CD4-positive, alpha-beta T cell (primary cell): ENCODE measurements at regions not wholly inside any gene's neighbourhood (a gene's known extent, or its start where the extent isn't known, plus 50 kb on each side); places are given as distances from the start of the nearest gene placed in this dataset.

Experiments
- ATAC-seq: fragments of 200-7000 bp; cut with Tn5 transposase; one replicate; pipeline ENCODE4 v1.10.0; 2022; ENCODE audit warnings: mild to moderate bottlenecking; ENCODE audit not compliant: poor library complexity
- CTCF ChIA-PET: fragments of 350-600 bp; sonication (Branson Sonifier 250); formaldehyde crosslinking; loops from one replicate; lab custom pipeline; 2021; ENCODE audit warnings: antibody characterized with exemption, inconsistent platforms; lab: Charles Lee
- POLR2A ChIA-PET: fragments of 350-600 bp; sonication (Branson Sonifier 250); formaldehyde crosslinking; loops from one replicate; lab custom pipeline; 2021; ENCODE audit warnings: antibody characterized with exemption, inconsistent platforms; lab: Charles Lee
- DNase-seq, 14 experiments: peaks; one replicate each; pipeline ENCODE4 v3.0.0-alpha.2; 2013 to 2020; ENCODE audit warnings: mixed read lengths in 2 of 14
- H3K27ac ChIP-seq, 2 donors: one replicate each; pipeline versions ENCODE4 v1.5.1 to v1.7.0; 2013; ENCODE audit warnings: low read length in 2 of 2, low read depth in 1 of 2, mild to moderate bottlenecking in 1 of 2
- H3K27me3 ChIP-seq, 2 experiments: 1 replicate in 1 of 2; 2 replicates in 1 of 2; pipeline versions ENCODE4 v1.6.1 to v1.7.0; 2013; ENCODE audit warnings: low read length in 2 of 2, control low read depth in 1 of 2, mild to moderate bottlenecking in 1 of 2, moderate library complexity in 1 of 2; ENCODE audit not compliant: insufficient read depth in 2 of 2, control insufficient read depth in 1 of 2
- H3K36me3 ChIP-seq: one replicate; pipeline ENCODE4 v1.6.1; 2013; ENCODE audit warnings: low read length, control low read depth; ENCODE audit not compliant: insufficient read depth
- H3K4me1 ChIP-seq: one replicate; pipeline ENCODE4 v1.6.1; 2013; ENCODE audit warnings: low read length, control low read depth; ENCODE audit not compliant: insufficient read depth
- H3K4me3 ChIP-seq: one replicate; pipeline ENCODE4 v1.5.1; 2013; ENCODE audit warnings: mild to moderate bottlenecking, low read length, moderate library complexity
- H3K9me3 ChIP-seq, 2 experiments: 1 replicate in 1 of 2; 2 replicates in 1 of 2; pipeline versions ENCODE4 v1.6.1 to v1.7.0; 2013; ENCODE audit warnings: low read length in 2 of 2, mild to moderate bottlenecking in 2 of 2, control low read depth in 1 of 2, moderate library complexity in 1 of 2; ENCODE audit not compliant: control insufficient read depth in 1 of 2, insufficient read depth in 1 of 2
- H3K27ac Mint-ChIP-seq: one replicate; pipeline ENCODE4 v1.8.0; 2020; ENCODE audit warnings: mixed read lengths
- H3K27me3 Mint-ChIP-seq: one replicate; pipeline ENCODE4 v1.8.0; 2021; ENCODE audit warnings: mixed read lengths
- H3K36me3 Mint-ChIP-seq: one replicate; pipeline ENCODE4 v1.8.0; 2021; ENCODE audit warnings: low read depth, mixed read lengths
- H3K4me1 Mint-ChIP-seq: one replicate; pipeline ENCODE4 v1.8.0; 2021; ENCODE audit warnings: low read depth, mixed read lengths
- H3K4me3 Mint-ChIP-seq: one replicate; pipeline ENCODE4 v1.8.0; 2020; ENCODE audit warnings: mild to moderate bottlenecking, mixed read lengths
- H3K9me3 Mint-ChIP-seq: one replicate; pipeline ENCODE4 v1.8.0; 2020; ENCODE audit warnings: mixed read lengths
- intact Hi-C, 2 experiments: fragments of 100-400 bp; cut with DNase I in 1 of 2; cut with micrococcal nuclease in 1 of 2; formaldehyde crosslinking; loops; one replicate each; pipeline versions ENCODE4 v1.15.1 to v1.9.0; 2023 to 2025; cut with DNase I, micrococcal nuclease
- TF ChIP-seq, protein P1 (sequence below): fragments of 200-600 bp; IDR thresholded peaks from one replicate; pipeline ENCODE4 v1.8.0; 2022; ENCODE audit warnings: antibody characterized with exemption, mild to moderate bottlenecking

DNA sequence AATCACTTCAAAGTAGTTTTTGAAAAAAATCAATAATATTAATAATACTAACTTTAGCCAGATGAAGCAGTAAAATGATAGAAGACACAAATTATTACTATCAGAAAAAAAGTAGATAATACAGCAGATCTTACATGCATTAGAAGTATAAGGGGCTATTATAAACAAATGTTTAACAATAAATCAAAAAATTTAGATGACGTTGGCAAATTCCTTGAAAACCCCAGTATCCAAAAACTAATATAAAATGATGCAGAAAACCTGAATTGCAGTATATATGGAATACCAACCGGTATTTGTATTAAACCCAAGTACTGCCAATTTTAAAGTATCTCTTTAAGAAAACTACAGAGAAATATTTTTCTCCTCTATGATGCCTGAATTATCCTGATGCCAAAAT is 573.3 kb upstream of the CTNND2 start:
- no peak overlapping the region for H3K4me3 Mint-ChIP-seq
- ChIA-PET POLR2A (no interaction called here), CTCF (no interaction called here)
- H3K27ac Mint-ChIP-seq, result no peak overlapping the region
- DNase-seq (no peak), ATAC-seq (no peak)
- no peaks in the 10 kb centered on the region for H3K27me3 Mint-ChIP-seq
- H3K4me1 ChIP-seq, result no peaks in the 10 kb centered on the region
- H3K4me1 Mint-ChIP-seq, result no peaks in the 10 kb centered on the region
- no peaks in the 10 kb centered on the region for H3K36me3 ChIP-seq
- H3K27me3 ChIP-seq, result no peaks in the 10 kb centered on the region
- intact Hi-C loops, result no loop called here
- peaks cover 9% of the 10 kb centered on the region for H3K9me3 Mint-ChIP-seq
- no peak overlapping the region for H3K4me3 ChIP-seq
- H3K27ac ChIP-seq, result no peak overlapping the region
- peaks cover 0 to 3% of the 10 kb centered on the region in 2 experiments for H3K9me3 ChIP-seq
- TF ChIP-seq, protein P1, sequence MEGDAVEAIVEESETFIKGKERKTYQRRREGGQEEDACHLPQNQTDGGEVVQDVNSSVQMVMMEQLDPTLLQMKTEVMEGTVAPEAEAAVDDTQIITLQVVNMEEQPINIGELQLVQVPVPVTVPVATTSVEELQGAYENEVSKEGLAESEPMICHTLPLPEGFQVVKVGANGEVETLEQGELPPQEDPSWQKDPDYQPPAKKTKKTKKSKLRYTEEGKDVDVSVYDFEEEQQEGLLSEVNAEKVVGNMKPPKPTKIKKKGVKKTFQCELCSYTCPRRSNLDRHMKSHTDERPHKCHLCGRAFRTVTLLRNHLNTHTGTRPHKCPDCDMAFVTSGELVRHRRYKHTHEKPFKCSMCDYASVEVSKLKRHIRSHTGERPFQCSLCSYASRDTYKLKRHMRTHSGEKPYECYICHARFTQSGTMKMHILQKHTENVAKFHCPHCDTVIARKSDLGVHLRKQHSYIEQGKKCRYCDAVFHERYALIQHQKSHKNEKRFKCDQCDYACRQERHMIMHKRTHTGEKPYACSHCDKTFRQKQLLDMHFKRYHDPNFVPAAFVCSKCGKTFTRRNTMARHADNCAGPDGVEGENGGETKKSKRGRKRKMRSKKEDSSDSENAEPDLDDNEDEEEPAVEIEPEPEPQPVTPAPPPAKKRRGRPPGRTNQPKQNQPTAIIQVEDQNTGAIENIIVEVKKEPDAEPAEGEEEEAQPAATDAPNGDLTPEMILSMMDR, result no peak
- no peaks in the 10 kb centered on the region for H3K36me3 Mint-ChIP-seq

DNA sequence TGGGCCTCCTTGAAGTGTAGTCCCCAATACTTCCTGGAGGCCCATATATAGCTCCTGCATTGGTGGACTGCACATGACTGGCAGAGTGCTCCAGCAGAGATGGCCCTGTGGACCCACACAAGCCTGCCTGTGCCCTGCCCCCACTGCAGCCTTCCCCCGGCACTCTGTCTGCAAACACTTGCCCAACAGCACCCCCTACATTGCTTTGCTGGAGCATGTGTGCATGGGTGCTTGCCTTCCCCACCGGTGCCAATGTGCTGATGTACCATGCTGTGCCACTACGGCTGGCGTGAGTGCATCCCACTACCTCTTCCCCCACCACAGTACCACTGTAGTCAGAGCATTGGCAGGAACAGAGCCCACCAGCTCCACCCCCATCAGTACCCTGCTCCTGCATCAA is 563.6 kb upstream of the CTNND2 start:
- no peaks in the 10 kb centered on the region for H3K4me1 ChIP-seq
- Mint-ChIP-seq H3K27me3 (no peaks in the 10 kb centered on the region), H3K27ac (no peak overlapping the region), H3K36me3 (no peaks in the 10 kb centered on the region), H3K4me1 (no peaks in the 10 kb centered on the region), H3K4me3 (no peak overlapping the region), H3K9me3 (peaks cover 15% of the 10 kb centered on the region)
- ATAC-seq, result no peak
- peaks cover 0 to 11% of the 10 kb centered on the region in 2 experiments for H3K9me3 ChIP-seq
- no peaks in the 10 kb centered on the region for H3K36me3 ChIP-seq
- POLR2A ChIA-PET, result no interaction called here
- CTCF ChIA-PET, result no interaction called here
- intact Hi-C loops, result no loop called here
- no peaks in the 10 kb centered on the region for H3K27me3 ChIP-seq
- DNase-seq, result no peak
- no peak overlapping the region for H3K27ac ChIP-seq
- H3K4me3 ChIP-seq, result no peak overlapping the region
- TF ChIP-seq, protein P1, result no peak

DNA sequence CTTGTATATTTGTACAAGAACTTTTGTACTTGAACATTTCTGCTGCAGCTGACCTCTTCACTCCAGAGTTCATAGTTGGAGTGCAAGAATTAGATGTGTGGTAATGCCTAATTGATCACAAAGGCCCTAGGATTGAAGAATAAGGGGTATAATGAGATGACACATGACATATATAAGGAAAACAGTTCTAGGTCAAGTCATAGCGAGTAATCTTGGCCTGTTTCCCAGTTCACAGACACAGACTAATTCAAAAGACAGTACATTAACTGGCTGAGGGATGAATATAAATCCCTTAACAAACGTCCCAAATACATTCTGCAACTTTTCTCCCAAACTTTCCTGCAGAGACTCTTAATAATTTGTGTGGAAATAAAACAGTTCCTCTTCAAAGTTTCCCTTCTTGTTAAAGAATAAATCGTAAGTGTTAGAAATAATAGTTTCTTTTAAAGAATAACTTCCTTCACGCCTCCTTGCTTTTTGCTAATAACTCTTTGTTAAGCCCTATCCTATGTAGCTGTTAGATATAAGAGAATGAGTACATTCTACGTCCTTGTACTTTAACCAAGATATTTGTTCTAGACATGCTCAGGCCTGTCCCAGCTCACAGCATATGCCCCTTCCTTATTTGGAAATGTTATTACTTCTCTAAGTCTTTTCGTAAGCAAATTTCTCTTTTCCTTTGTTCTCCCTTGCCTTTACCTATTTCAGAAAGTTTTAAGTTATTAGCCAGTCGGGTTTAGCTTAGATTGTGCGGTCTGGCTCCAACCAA is 556.4 kb upstream of the CTNND2 start:
- ChIA-PET CTCF (no interaction called here), POLR2A (no interaction called here)
- no peaks in the 10 kb centered on the region for H3K36me3 ChIP-seq
- H3K9me3 ChIP-seq, result no peaks in the 10 kb centered on the region
- no peaks in the 10 kb centered on the region for H3K36me3 Mint-ChIP-seq
- H3K9me3 Mint-ChIP-seq, result peaks cover 11% of the 10 kb centered on the region
- TF ChIP-seq, protein P1, result no peak
- intact Hi-C loops, result no loop called here
- no peaks in the 10 kb centered on the region for H3K27me3 Mint-ChIP-seq
- DNase-seq, result no peak
- H3K4me1 ChIP-seq, result no peaks in the 10 kb centered on the region
- no peak overlapping the region for H3K27ac Mint-ChIP-seq
- ATAC-seq, result no peak
- H3K27me3 ChIP-seq, result no peaks in the 10 kb centered on the region
- no peak overlapping the region for H3K4me3 Mint-ChIP-seq
- no peaks in the 10 kb centered on the region for H3K4me1 Mint-ChIP-seq
- no peak overlapping the region for H3K4me3 ChIP-seq
- no peak overlapping the region for H3K27ac ChIP-seq
